Endodermal cell (in vitro differentiated cells): ENCODE measurements at regions not wholly inside any gene's neighbourhood (a gene's known extent, or its start where the extent isn't known, plus 50 kb on each side); places are given as distances from the start of the nearest gene placed in this dataset.

Experiments
- DNase-seq: peaks from one replicate; pipeline ENCODE4 v3.0.0-alpha.2; 2017
- H3K27ac ChIP-seq: 2 replicates; pipeline ENCODE4 v1.5.1; 2013; ENCODE audit warnings: mild to moderate bottlenecking, low read depth, low read length, moderate library complexity
- H3K27me3 ChIP-seq: 2 replicates; pipeline ENCODE4 v1.6.1; 2013; ENCODE audit warnings: mild to moderate bottlenecking, low read length, moderate library complexity; ENCODE audit not compliant: insufficient read depth, control insufficient read depth, poor library complexity, severe bottlenecking
- H3K36me3 ChIP-seq: 2 replicates; pipeline ENCODE4 v1.7.0; 2013; ENCODE audit warnings: mild to moderate bottlenecking, low read length, moderate library complexity; ENCODE audit not compliant: control insufficient read depth, insufficient read depth
- H3K4me1 ChIP-seq: one replicate; pipeline ENCODE4 v1.7.0; 2013; ENCODE audit warnings: low read length; ENCODE audit not compliant: control insufficient read depth, insufficient read depth
- H3K4me3 ChIP-seq: 2 replicates; pipeline ENCODE4 v1.5.1; 2013; ENCODE audit warnings: mild to moderate bottlenecking, low read length, moderate library complexity
- H3K9ac ChIP-seq: 2 replicates; pipeline ENCODE4 v1.6.1; 2013; ENCODE audit warnings: mild to moderate bottlenecking, low read length, moderate library complexity; ENCODE audit not compliant: poor library complexity, severe bottlenecking; ENCODE audit errors: extremely low read depth
- H3K9me3 ChIP-seq: 2 replicates; pipeline ENCODE4 v1.6.1; 2013; ENCODE audit warnings: mild to moderate bottlenecking, low read length, moderate library complexity; ENCODE audit not compliant: control insufficient read depth
- H3K27ac Mint-ChIP-seq: 2 replicates; pipeline ENCODE4 v1.8.0; 2020; ENCODE audit warnings: mixed read lengths
- H3K27me3 Mint-ChIP-seq: 2 replicates; pipeline ENCODE4 v1.8.0; 2021; ENCODE audit warnings: mild to moderate bottlenecking, mixed read lengths; ENCODE audit not compliant: insufficient read depth
- H3K36me3 Mint-ChIP-seq: 2 replicates; pipeline ENCODE4 v1.8.0; 2020; ENCODE audit warnings: low read depth, mixed read lengths
- H3K4me1 Mint-ChIP-seq: 2 replicates; pipeline ENCODE4 v1.8.0; 2020; ENCODE audit warnings: mixed read lengths
- H3K4me3 Mint-ChIP-seq: 2 replicates; pipeline ENCODE4 v1.8.0; 2020; ENCODE audit warnings: mild to moderate bottlenecking, moderate library complexity, mixed read lengths
- H3K9me3 Mint-ChIP-seq: 2 replicates; pipeline ENCODE4 v1.8.0; 2020; ENCODE audit warnings: mild to moderate bottlenecking, mixed read lengths
- WGBS, 2 experiments: methylation state at CpG; one replicate each; pipeline versions ENCODE4 v1.1.5 to v1.1.7; 2013; ENCODE audit warnings: missing lambda C conversion rate in 2 of 2, mixed read lengths in 1 of 2; ENCODE audit not compliant: insufficient coverage in 1 of 2, insufficient read length in 1 of 2; 5-methylcytosine and 5-hydroxymethylcytosine counted together
- TF ChIP-seq, protein P1 (sequence below): fragments of 200-600 bp; sonication (generic); conservative IDR thresholded peaks from 2 replicates; pipeline ENCODE4 v1.5.0; 2021; ENCODE audit warnings: antibody characterized with exemption, mild to moderate bottlenecking

GRCh38 chr14:85418721-85419120 lies 111.2 kb upstream of the FLRT2 start:
- no peaks in the 10 kb centered on the region for H3K27me3 Mint-ChIP-seq
- Histone ChIP-seq H3K9me3 (no peaks in the 10 kb centered on the region), H3K27me3 (no peaks in the 10 kb centered on the region), H3K4me1 (no peaks in the 10 kb centered on the region), H3K27ac (no peak overlapping the region), H3K36me3 (no peaks in the 10 kb centered on the region), H3K4me3 (no peak overlapping the region), H3K9ac (no peak overlapping the region)
- no peak overlapping the region for H3K27ac Mint-ChIP-seq
- no peaks in the 10 kb centered on the region for H3K36me3 Mint-ChIP-seq
- no peak overlapping the region for H3K4me3 Mint-ChIP-seq
- peaks cover 3% of the 10 kb centered on the region for H3K4me1 Mint-ChIP-seq
- H3K9me3 Mint-ChIP-seq = no peaks in the 10 kb centered on the region
- no peak for DNase-seq
- WGBS, 2 experiments = no CpG with 5 or more reads among the region's 1 CpG
- TF ChIP-seq, protein P1, sequence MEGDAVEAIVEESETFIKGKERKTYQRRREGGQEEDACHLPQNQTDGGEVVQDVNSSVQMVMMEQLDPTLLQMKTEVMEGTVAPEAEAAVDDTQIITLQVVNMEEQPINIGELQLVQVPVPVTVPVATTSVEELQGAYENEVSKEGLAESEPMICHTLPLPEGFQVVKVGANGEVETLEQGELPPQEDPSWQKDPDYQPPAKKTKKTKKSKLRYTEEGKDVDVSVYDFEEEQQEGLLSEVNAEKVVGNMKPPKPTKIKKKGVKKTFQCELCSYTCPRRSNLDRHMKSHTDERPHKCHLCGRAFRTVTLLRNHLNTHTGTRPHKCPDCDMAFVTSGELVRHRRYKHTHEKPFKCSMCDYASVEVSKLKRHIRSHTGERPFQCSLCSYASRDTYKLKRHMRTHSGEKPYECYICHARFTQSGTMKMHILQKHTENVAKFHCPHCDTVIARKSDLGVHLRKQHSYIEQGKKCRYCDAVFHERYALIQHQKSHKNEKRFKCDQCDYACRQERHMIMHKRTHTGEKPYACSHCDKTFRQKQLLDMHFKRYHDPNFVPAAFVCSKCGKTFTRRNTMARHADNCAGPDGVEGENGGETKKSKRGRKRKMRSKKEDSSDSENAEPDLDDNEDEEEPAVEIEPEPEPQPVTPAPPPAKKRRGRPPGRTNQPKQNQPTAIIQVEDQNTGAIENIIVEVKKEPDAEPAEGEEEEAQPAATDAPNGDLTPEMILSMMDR = no peak

DNA sequence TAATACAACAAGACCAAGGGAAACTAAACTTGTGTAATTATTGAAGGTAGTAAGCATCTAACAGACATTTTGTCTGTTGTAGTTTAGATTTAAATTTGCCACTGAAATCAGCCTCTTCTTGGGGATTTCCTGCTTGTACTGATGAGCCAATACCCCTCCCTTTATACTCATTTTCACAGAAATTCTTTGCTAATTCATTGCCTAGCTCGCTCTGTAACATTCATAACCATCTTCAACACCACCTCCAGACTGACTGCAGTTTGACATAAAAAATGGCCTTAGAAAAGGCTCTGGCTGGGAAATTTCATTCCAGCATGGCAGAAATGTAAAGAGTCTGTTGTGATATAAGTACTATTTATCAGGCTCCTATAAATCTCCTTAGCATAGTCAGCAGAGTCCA lies 109.7 kb upstream of the FLRT2 start:
- TF ChIP-seq, protein P1 = no peak
- Histone ChIP-seq H3K36me3 (no peaks in the 10 kb centered on the region), H3K9me3 (no peaks in the 10 kb centered on the region), H3K27me3 (no peaks in the 10 kb centered on the region), H3K4me3 (no peak overlapping the region), H3K9ac (no peak overlapping the region), H3K27ac (no peak overlapping the region), H3K4me1 (no peaks in the 10 kb centered on the region)
- Mint-ChIP-seq H3K4me1 (peaks cover 3% of the 10 kb centered on the region), H3K9me3 (no peaks in the 10 kb centered on the region), H3K27me3 (no peaks in the 10 kb centered on the region), H3K4me3 (no peak overlapping the region), H3K27ac (no peak overlapping the region), H3K36me3 (no peaks in the 10 kb centered on the region)
- no peak for DNase-seq
- WGBS, 2 experiments = 100% methylated on average over 1 of the region's 1 CpG

DNA sequence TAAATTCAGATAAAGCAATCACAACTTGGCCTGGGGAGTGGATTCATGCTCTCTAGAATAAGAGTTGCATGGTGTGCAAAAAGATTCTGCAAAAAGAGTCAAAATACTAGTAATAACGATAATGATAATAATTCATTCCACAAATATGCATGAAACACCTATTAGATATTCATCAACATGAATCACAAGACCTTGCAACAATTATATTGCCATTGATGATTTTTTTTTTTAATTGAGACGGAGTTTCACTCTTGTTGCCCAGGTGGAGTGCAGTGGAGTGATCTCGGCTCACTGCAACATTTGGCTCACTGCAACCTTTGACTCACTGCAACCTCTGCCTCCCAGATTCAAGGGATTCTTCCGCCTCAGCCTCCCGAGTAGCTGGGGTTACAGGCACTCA lies 109.2 kb upstream of the FLRT2 start:
- Mint-ChIP-seq H3K9me3 (no peaks in the 10 kb centered on the region), H3K36me3 (no peaks in the 10 kb centered on the region), H3K4me3 (no peak overlapping the region), H3K4me1 (peaks cover 3% of the 10 kb centered on the region), H3K27ac (no peak overlapping the region), H3K27me3 (no peaks in the 10 kb centered on the region)
- no peaks in the 10 kb centered on the region for H3K9me3 ChIP-seq
- H3K9ac ChIP-seq = no peak overlapping the region
- DNase-seq = no peak
- no peaks in the 10 kb centered on the region for H3K27me3 ChIP-seq
- H3K4me1 ChIP-seq = no peaks in the 10 kb centered on the region
- H3K27ac ChIP-seq = no peak overlapping the region
- H3K4me3 ChIP-seq = no peak overlapping the region
- 90 to 94% methylated on average over 2 to 5 of the region's 5 CpGs for WGBS, 2 experiments
- TF ChIP-seq, protein P1 = no peak
- no peaks in the 10 kb centered on the region for H3K36me3 ChIP-seq
